ENCODE measurements at regions not wholly inside any gene's neighbourhood (a gene's known extent, or its start where the extent isn't known, plus 50 kb on each side); places are given as distances from the start of the nearest gene placed in this dataset.

DNA sequence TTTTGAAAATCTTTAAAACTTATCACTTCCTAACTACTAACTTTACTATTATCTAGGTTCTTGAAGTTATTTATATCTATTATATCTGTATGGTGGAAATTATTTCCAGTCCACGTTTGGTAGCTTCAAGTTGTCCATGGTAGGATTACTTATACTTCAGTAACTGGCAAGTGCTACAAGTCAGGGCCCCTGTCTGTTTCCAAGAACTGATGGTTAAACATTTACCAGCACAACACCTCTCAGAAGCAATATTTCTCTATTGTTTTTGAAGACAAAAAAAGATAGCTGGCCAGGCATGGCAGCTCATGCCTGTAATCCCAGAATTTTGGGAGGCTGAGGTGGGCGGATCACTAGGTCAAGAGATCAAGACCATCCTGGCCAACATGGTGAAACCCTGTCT lies 240.4 kb upstream of the RHOBTB1 start:
- no peak for DNase-seq

DNA sequence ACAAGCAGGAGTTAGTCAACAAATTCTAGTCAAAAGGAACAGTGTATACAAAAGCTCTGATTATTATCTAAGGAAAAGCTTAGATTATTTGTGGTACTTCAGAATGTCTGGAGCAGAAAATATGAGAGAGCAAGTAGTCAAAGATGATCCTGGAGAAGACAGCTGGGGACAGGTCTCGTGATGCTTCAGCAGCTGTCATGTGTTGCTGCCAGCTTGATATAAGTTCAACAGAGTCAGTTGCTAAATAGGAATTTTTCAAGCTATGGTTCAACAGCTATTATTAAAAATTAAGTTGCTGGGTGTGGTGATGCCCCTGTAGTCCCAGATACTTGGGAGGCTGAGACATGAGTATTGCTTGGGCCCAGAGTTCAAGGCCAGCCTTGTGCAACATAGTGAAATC lies 240.0 kb upstream of the RHOBTB1 start:
- DNase-seq: no peak

GRCh38 chr10:61181832-61182231 lies 237.8 kb upstream of the RHOBTB1 start:
- DNase-seq: no peak

- no peak for DNase-seq
Measured at GRCh38 chr10:61179771-61180170, 235.8 kb upstream of the RHOBTB1 start.

GRCh38 chr10:61176424-61176823 lies 232.4 kb upstream of the RHOBTB1 start:
- DNase-seq: no peak

GRCh38 chr10:61175316-61175715 lies 231.3 kb upstream of the RHOBTB1 start:
- no peak for DNase-seq

DNA sequence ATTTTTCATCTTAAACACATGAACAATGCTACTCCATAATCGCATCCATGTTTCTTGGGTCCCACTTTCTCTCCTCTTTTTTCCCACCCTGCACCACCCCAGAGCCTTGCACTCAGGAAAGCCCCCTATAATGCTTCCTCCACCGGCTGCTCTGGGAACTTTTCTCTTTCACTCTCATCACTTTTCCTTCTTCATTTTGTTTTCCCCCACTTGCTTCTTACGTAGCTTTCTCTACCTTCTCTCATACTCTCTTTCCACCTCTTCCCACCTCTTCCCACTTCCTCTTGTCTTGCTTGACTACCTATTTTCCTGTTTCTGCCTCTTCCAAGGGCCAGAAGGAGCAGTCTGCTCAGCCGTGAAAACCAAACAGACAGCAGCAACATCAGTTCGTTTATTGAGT lies 229.5 kb upstream of the RHOBTB1 start:
- no peak for DNase-seq

DNA sequence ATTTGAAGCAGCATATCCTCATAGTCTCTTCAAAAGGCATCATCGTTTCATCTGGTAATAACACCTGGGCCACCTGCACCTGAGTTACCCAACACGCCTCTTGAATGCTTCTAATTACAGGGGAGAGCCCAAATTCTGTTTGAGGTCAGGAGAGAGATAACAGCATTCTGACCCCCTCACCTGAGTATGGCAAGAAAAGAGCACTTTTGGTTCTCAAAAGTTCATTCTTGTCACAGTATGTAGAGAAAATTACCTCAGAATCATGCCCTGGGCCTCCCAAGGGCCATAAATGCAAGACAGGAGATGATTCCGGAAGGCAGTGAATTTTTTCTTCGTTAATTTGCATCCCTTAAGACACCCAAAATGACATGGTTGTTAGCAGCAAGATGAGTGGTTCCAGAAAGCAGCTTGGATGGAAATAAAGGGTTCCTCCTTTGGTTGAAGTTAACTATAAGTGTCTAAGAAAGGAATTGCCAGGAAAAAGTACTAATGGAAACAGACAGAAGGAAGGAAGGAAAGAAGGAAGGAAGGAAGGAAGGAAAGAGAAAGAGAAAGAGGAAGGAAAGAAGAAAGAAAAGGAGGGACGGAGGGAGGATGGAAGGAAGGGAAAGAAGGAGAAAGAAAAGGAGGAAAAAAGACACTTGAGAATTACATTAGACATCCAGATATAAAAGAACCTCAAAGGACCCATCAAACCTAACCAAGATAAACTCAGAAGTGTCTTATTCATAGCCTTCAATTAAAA lies 228.4 kb upstream of the RHOBTB1 start:
- DNase-seq: no peak

- DNase-seq: no peak
Measured at GRCh38 chr10:61170594-61170993, 226.6 kb upstream of the RHOBTB1 start.

- DNase-seq: no peak
Measured at GRCh38 chr10:61169294-61169693, 225.3 kb upstream of the RHOBTB1 start.

DNA sequence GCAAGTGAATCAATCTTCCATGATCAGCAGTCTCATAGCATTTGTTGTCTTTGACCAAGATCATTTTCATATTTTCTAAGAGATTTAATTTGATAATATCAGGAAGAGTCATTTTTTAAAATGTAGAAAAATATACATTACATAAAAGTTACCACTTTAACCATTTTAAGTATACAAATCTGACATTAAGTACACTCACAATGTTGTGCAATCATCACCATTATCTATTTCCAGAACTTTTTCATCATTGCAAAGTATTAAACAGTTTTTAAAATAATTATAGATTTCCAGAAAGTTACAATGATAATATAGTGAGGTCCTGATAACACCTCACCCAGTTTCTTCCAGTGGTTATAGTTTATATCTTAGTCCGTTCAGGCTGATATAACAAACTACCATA lies 222.5 kb upstream of the RHOBTB1 start:
- no peak for DNase-seq

GRCh38 chr10:61166065-61166464 lies 222.1 kb upstream of the RHOBTB1 start:
- no peak for DNase-seq

- peak; percentile 38 for DNase-seq
Measured at GRCh38 chr10:61164458-61165160, 220.6 kb upstream of the RHOBTB1 start.

DNA sequence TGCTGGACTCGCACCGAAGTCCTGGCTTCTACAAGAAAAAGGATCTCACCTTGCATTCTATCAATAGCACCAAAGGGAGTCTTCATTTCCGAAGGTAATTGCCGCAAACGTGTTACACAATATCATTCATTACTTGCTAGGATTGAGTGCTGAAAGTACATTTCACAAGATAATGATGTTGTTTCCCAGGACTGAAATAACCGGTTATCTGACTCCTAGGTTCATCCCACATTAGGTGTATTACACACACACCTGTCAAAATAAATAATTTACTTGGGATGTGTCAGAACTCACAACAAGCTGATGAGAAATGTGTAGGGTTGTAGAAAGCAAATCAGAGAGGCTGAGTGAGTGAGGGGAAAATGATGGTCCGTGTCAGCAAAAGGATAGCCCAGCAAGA lies 219.4 kb upstream of the RHOBTB1 start:
- DNase-seq: no peak

DNA sequence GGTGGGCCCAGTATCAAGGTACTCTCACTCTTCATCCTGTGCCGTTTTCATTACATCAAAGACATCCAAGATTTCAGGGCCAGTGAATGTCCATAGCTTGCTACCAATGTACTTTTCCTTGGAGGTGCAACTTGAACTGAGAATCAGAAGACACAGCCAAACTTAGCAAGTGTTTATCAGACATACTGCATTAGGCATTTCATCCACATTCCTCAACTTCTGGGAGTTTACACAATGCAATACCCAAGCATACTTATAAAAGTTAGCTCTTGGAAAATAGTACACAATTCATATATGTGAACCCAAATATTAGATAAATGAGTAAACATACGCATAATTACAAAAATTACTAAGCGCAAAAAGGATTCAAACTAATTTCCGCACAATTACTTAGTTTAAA lies 216.3 kb upstream of the RHOBTB1 start:
- DNase-seq: no peak

GRCh38 chr10:61159253-61159652 lies 215.3 kb upstream of the RHOBTB1 start:
- no peak for DNase-seq

GRCh38 chr10:61157182-61157581 lies 213.2 kb upstream of the RHOBTB1 start:
- DNase-seq: no peak

- DNase-seq: peak; percentile 76
Measured at GRCh38 chr10:61153771-61154170, 209.8 kb upstream of the RHOBTB1 start.

DNA sequence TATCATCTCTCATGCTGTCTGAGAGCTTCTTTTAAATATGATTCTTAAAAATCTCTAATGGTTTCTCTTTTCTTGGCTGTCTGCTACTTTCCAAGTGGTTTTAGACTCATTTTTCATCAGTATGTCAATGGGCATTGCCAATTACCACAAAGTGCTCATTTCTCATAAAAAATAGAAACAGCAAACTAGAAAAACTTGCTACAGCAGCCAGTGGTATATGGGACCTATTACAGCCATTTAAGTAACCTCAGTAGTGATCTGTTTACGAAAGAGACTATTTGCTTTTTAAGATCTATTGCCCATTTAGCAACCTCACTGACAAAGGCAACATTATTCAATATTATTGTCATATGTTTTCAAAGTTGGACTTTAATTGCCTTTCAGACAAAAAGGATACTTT lies 207.1 kb upstream of the RHOBTB1 start:
- no peak for DNase-seq

- DNase-seq: no peak
Measured at GRCh38 chr10:61148451-61148850, 204.5 kb upstream of the RHOBTB1 start.

DNA sequence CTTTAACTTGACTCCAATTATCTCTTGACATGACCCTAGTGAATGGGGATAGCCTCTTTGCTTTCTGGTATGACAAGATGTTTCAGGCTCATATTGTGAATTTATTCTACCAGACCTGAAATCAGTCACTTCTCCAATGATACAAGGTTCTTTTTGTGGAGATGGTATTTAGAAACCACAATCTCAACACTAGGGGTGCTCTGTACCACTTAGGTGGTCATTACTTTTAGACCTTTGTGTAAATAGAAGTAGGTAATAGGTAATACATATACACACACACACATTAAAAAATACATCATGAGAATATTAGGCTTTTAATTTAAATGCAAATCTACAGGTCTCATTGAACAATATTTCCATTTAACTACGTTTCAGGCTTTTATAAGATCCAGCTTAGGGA lies 199.0 kb upstream of the RHOBTB1 start:
- no peak for DNase-seq

- DNase-seq: peak; percentile 25
Measured at GRCh38 chr10:61140765-61141392, 196.9 kb upstream of the RHOBTB1 start.

GRCh38 chr10:61139592-61139953 lies 195.6 kb upstream of the RHOBTB1 start:
- DNase-seq: no peak
